ENCODE measurements at regions not wholly inside any gene's neighbourhood (a gene's known extent, or its start where the extent isn't known, plus 50 kb on each side); places are given as distances from the start of the nearest gene placed in this dataset.

DNA sequence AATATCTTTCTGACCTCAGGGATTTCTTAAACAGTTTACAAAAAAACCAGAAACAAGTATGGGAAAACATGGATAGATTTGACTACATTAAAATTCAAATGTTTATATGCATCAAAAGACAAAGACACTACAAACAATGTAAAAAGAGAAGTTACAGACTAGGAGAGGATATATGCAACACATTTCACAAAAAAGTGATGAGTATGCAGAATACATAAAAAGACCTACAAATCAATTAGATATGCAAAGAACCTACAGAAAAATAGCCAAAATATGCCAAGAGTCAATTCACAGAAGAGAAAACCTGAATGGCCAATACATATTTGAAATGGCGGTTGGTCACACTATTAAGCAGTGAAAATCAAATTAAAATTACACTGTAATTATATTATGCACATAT lies 175.0 kb downstream of the FOXD2 start:
- no peak for DNase-seq (ENCODE audit: low read depth)
- in situ Hi-C loops (cut with HindIII; ENCODE audit: low pct_unique_long_range_greater_than_20kb, low sequenced_read_pairs), result no loop called here

DNA sequence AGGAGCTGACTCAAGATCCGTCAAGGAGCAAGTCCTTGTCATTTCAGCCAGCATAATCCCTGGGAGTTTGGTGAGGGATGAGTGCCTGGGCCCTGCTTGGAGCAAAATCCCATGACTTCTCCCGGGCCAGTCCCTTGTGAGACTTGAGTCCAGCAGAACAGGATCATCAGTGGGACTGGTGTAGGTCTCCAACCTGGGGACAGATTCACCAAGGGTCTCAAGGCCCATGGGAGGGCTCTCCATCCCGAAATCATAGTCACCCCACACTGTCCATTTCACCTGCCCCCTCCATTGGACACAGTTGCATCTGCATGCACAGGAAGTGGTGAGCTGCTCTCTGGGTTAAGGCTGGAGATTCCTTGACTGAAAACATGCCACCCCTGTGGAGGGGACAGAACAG lies 178.2 kb downstream of the FOXD2 start:
- DNase-seq (ENCODE audit: low read depth), result no peak
- in situ Hi-C loops (cut with HindIII; ENCODE audit: low pct_unique_long_range_greater_than_20kb, low sequenced_read_pairs), result no loop called here

DNA sequence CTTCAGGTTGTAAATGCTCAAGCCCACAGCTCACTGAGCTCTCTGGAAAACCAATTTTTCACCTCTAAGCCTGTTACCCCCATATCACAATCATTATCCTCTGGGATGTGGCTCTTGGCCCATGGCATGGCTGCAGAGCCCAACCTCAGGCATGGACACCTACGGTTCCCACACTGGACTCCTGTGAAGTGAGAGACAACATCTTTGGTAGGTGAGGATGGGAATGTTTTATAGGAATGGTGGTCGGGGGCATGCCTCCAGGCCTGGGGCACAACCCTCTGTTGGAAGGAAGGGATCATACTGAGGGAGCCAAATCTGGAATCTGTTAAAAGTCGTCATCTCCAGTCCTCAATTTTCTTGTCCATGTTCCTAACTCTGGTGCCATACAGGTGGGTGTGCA lies 179.1 kb downstream of the FOXD2 start:
- no peak for DNase-seq (ENCODE audit: low read depth)
- in situ Hi-C loops (cut with HindIII; ENCODE audit: low pct_unique_long_range_greater_than_20kb, low sequenced_read_pairs), result no loop called here

DNA sequence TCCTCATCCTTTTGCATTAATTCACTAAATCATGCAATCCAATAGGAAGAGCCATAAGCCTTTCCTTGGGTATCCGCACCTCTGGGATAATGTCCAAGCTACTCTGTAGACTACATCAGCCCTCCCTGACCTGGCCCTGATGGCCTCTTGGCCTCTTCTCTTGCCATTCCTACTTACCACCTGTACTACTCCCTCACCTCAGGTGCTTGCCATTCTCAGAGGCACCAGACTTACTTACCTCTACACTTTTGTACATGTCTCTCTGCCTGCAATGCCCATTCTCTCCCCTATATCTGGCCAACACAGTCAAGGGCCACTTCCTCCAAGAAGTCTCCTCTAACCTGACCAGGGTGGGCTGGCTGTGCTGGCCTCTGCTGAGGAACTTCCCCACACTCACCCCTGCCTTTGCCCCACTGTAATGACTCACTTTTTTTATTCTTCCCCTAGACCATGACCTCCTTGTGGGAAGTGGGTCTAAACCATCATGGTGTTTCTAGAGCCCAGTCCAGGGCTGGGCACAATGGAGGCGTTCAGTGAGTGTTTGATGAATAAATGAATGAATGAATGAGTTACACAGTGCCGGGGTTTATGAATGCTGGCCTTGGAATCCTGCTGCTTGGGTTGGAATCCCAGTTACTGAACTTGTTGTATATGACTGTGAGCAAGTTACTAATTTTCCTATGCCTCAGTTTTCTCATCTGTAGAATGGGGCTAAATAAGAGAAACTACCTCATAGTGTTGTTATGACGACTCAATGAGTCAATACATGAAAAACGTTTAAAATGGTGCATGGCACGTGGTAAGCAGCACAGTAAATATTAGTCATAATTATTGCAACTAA lies 179.8 kb downstream of the FOXD2 start:
- in situ Hi-C loops (cut with HindIII; ENCODE audit: low pct_unique_long_range_greater_than_20kb, low sequenced_read_pairs), result no loop called here
- DNase-seq (ENCODE audit: low read depth), result no peak

DNA sequence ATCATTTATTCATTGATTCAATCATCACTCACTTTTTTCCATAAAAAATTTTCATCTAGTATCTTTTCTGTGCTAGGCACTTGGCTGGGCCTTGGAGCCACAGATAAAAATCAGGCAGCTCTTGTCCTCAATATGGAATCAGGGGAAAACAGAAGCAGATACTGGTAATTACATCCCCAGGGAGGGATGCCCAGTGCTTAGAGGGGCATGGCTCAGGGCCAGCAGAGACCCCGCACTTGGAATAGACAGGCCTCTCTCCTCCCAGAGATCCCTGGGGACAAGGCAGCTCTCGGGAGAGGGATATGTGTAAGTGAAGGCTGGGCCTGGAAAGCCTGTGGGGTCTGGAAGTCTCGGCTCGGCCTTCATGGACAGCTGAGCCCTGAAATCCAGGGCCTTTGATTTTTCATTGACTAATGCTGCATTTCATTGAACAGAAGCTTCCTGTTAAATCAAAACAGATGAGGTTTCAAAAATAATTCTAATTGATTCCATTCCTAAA lies 180.4 kb downstream of the FOXD2 start:
- in situ Hi-C loops (cut with HindIII; ENCODE audit: low pct_unique_long_range_greater_than_20kb, low sequenced_read_pairs), result no loop called here
- DNase-seq (ENCODE audit: low read depth), result no peak

DNA sequence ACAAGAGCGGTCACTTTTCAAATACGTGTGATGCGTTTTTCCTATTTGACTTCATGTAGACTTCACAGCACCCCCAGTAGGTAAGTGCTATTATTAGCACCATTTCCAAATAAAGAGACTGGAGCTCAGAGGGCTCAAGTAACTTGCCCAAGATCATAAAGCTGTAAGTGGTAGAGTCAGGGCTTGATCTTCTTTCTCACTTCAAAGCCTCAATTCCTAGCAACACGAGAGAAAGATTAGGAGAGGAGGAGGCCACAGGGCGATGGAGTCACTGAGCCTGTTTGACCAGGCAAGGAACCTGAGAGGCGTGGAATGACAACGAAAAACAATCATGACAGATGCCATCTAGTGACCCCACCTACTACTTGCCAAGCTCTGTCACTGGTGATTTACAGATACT lies 181.0 kb downstream of the FOXD2 start:
- in situ Hi-C loops (cut with HindIII; ENCODE audit: low pct_unique_long_range_greater_than_20kb, low sequenced_read_pairs), result no loop called here

DNA sequence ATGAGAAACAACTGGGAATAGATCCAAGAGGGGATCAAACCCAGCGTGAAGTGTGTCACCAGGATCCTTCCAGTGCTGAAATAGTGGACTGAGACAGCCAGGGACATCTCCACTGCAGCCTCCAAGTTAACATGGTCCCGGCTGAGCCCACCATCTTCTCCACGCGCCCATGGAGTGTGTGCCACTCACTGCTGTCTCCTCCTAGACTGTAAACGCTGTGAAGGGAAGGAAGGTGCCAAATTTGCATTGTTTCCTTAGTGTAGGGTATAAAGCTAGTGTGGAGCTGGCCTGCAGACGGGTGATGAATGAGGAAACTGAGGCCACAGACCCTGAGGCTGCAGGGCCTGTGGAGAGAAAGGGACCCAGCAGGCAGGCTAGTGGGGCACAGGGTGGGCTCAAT lies 183.6 kb downstream of the FOXD2 start:
- in situ Hi-C loops (cut with HindIII; ENCODE audit: low pct_unique_long_range_greater_than_20kb, low sequenced_read_pairs), result no loop called here
- DNase-seq (ENCODE audit: low read depth), result no peak

More for the DNA sequence above, 181.0 kb downstream of the FOXD2 start:
- no peak for DNase-seq (ENCODE audit: low read depth)

DNA sequence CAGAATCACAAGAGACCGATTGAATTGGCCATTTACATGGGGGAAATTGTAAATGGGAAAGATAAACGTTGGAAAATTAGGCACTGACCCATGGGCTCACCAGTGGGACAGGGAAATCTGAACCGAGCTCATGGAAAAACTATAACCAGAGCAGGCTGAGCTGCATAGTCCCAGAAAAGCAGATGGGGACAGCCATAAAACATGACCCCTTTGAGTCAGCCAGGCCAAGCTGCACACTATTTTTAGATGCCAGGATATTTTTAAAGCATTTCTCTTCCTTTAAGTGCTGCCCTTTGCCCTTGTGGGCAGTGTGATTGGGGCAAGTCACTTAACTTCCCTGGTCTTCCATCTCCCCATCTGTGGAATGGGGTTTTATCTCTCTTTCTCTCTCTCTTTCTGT lies 184.1 kb downstream of the FOXD2 start:
- in situ Hi-C loops (cut with HindIII; ENCODE audit: low pct_unique_long_range_greater_than_20kb, low sequenced_read_pairs), result no loop called here
- DNase-seq (ENCODE audit: low read depth), result no peak

DNA sequence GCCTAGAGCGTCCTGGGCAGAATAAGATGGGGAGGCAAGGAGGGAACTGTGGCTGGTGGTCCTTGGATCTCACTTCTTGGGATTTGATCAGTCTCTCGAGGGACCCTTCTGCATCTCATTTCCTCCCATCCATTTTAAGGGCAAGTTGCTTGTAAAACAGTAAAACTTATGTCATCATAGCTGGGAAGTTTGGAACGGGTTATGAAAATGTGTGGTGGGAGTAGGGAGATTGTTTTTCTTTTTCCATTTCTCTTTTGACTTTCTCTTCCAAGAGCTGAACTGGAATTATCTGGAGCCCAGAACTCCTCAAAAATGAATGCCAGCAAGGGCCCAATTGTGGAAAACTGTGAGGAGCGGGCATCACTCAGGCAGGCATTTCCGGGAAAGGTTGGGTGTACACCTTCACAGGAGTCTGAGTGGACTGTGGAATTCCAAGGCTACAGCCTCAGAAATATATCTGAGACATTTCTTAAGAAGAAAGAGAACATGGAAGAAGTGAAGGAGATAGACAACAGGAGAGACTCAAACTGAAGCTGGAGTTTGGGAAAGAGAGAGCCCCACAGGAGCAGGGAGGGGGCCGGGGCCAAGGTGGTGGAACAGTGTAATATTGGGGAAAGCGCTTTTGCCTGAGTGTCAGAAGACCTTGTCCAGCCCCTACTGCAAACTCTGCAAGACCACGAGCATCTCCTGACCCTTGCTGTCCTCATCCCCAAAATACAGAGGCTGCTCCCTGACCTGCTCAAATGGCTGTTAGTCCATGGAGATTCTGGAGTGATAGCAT lies 185.1 kb downstream of the FOXD2 start:
- in situ Hi-C loops (cut with HindIII; ENCODE audit: low pct_unique_long_range_greater_than_20kb, low sequenced_read_pairs), result no loop called here
- DNase-seq (ENCODE audit: low read depth), result no peak

DNA sequence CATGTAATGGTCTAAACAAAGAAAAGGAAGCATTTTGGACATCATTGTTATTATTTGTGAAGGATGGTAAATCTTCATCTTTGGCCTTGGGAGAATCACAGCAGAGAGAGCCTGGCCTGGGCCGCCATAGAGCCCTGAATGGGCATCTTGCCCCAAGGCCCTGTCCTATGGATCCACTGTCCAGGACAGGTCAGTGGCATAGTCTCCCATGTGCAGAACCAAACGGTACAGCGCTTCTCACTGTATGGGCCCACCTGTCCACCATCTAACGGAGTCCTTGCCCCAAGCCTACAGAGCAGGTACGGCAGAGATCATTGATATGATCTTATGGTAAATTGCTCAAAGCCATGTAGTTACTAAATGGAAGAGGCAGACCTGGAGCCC lies 185.7 kb downstream of the FOXD2 start:
- in situ Hi-C loops (cut with HindIII; ENCODE audit: low pct_unique_long_range_greater_than_20kb, low sequenced_read_pairs), result no loop called here
- DNase-seq (ENCODE audit: low read depth), result no peak

DNA sequence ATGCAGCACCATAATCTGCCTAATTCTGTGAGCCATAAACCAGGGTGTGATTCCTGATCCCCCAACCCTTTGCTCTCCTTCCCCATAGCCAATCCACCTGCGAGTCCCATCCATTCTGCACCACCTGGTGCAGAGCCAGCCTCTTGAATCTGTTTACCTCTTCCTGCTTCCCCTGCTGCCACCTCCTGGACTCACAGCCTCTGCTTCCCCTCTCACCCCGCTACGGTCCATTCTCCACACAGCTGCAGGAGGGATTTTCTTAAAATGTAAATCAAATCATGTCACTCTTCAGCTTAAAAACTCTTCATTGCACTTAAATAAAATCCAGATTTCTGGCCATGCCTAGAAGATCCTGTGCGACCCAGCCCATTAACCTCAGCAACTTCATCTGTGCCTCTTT lies 186.7 kb downstream of the FOXD2 start:
- in situ Hi-C loops (cut with HindIII; ENCODE audit: low pct_unique_long_range_greater_than_20kb, low sequenced_read_pairs), result no loop called here
- peak; percentile 33 for DNase-seq (ENCODE audit: low read depth)

DNA sequence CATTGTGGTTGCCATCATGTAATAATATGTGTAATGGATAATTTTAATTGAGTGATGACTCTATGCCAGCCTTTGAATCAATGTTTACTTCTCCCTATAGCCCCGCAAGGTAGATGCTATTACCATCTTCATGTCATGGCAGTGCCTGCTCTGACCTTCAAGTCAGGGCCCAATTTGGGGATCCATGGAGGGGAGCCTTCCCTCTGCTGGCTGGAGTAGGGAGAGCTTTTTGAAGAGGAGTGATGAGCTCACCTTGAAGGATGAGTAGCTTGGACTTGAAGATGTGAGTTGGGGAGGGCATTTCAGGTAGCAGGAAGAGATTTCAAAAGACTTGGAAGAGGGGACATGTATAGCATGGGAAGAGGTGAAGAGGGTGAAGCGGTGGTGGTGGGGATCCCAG lies 189.2 kb downstream of the FOXD2 start:
- DNase-seq (ENCODE audit: low read depth), result no peak
- in situ Hi-C loops (cut with HindIII; ENCODE audit: low pct_unique_long_range_greater_than_20kb, low sequenced_read_pairs), result no loop called here

DNA sequence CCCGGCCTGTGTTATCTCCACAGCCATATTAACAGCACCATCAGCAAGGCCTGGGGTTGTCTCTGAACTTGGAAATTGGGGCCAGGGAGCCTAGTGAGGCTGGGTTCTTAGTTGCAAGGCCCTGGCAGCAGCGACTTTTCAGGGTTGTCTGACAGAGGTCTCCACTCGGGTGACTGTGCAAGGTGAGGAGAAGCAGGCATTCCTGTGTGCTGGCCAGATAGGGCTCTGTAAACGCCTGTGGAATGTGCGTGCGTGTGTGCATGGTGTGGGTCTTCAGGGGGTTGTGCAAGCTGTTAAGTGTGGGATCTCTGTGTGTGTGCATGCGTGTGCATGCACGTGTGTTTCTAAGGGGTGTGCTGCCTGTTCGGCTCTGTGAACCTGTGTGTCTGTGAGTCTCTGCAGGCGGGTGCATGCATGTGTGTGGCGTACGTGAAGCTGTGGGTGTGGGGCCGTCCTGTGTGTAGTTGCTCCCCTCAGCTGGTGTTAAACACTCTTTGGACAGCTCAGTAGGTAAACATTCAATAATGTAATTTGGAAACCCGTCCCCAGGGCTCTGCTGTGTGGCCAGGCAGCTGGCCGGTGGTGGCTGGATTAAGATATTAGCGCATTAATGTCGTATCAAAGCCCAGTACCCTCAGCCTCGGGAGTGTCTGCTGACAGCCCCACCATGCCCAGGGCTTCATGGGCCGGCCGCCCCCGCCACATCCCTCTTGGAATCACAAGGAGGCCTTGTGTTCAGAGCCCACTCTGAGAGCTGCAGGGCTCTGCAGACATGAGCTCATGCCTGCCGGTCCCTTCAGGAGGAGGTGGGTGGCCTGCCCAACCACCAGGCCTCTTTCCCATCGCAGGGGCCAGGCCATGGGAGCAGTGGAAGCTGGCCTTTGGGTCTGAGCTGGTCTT lies 189.9 kb downstream of the FOXD2 start:
- in situ Hi-C loops (cut with HindIII; ENCODE audit: low pct_unique_long_range_greater_than_20kb, low sequenced_read_pairs), result no loop called here

DNA sequence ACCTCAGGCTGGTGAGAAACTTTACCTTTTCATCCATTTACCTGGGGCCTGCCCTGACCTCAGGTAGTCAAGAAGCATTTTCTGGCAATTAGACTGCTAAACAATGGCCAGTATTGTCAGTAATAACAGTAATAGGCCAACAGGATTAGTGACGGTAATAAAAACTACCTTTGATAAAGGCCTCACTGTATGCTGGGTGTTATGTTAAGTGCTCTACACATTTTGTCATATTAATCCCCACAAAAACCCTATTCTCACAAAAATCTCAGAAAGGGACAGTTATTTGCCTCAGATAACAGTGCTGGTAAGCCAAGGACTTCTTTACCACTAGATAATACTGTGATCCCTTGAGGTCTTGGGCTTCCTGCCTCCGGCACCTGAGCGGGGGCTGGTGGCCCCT lies 191.4 kb downstream of the FOXD2 start:
- in situ Hi-C loops (cut with HindIII; ENCODE audit: low pct_unique_long_range_greater_than_20kb, low sequenced_read_pairs), result no loop called here
- DNase-seq (ENCODE audit: low read depth), result no peak

More for the DNA sequence above, 189.9 kb downstream of the FOXD2 start:
- no peak for DNase-seq (ENCODE audit: low read depth)

DNA sequence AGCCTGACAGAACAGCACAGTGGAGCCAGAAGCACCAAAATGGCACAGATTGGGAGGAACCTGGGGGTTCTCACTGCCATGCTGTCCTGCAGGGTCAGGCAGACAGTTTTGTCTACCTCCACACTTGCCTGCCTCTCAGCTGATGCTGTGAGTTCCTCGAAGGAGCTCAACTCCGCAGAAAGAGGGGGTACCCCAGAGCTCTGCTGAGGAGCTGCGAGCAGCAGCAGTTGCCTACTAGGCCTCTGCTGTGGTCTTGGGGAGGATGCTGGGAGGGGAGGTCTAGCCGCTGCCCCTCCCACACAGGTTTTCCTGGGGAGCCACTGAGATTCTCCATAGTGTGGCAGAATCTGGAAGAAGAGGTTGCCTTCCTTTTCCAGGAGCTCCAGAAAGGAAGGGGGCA lies 192.5 kb downstream of the FOXD2 start:
- in situ Hi-C loops (cut with HindIII; ENCODE audit: low pct_unique_long_range_greater_than_20kb, low sequenced_read_pairs), result no loop called here
- DNase-seq (ENCODE audit: low read depth), result no peak

DNA sequence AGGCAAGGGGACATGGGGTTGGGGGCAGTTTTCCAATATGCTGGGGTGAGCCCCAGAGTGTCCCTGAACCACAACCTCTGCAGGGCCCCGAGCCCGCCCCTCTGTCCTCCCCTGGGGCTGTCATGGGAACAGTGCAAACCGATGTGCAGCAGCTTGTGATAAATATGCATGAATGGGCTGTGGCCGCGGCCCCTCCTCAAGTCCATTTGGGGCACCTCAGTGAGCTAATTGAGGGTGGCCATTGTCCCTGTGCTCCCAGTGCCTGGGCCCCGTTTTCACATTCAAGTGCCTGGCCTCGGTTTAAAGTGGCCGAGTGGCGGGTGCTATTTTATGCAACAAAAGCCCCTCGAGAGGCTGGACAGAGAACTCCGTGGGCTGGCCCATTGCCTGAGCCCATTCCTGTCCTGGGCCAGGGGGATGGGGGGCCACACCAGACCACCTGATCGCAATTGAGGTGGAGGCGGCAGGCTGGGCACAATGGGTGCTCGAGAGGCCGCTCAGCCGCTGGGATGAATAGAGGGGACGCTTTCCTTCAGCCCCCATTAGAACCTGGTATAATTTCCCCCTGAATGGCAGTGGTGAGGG lies 193.7 kb downstream of the FOXD2 start:
- no peak for DNase-seq (ENCODE audit: low read depth)
- in situ Hi-C loops (cut with HindIII; ENCODE audit: low pct_unique_long_range_greater_than_20kb, low sequenced_read_pairs), result no loop called here

DNA sequence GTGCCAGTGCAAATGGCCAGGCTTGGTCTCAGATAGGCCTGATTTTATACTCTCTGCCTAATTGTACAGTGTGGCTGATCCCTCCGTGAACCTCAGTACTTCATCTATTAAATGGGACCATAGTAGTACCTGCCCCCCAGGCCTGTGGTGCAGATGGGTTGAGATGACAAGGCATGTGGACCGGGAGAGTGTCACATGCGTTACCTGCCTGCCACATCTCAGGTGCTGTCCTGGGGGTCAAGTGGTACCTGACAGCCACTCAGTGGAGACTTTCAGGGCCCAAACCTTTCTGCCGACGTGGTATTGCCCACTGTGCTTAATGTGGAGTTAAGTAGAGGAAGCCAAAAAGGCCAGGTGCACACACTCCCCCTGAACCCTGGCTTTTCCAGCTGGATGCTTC lies 197.3 kb downstream of the FOXD2 start:
- in situ Hi-C loops (cut with HindIII; ENCODE audit: low pct_unique_long_range_greater_than_20kb, low sequenced_read_pairs), result no loop called here
- DNase-seq (ENCODE audit: low read depth), result no peak

DNA sequence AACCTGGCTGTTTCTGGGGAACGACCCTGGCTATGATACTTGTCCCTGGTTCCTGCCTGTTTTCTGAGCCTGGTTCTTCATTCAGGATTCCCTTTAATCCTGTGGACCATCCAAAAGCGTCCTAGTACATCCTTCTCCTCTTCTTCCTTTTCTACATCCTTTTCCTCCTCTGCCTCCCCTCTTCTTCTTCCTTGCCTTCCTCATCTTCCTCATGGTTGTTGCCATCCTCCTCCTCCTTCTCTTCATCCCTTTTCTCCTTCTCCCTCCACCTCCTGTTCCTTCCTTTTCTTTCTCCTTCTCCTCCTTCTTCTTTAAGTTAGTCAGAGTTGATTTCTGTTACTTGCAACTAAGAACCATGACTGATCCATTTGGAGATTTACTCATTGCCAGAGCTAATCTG lies 197.8 kb downstream of the FOXD2 start:
- in situ Hi-C loops (cut with HindIII; ENCODE audit: low pct_unique_long_range_greater_than_20kb, low sequenced_read_pairs), result no loop called here
- no peak for DNase-seq (ENCODE audit: low read depth)
